Left lobe of liver (tissue), 2 donors: ENCODE measurements at regions not wholly inside any gene's neighbourhood (a gene's known extent, or its start where the extent isn't known, plus 50 kb on each side); places are given as distances from the start of the nearest gene placed in this dataset.

ENCODE experiments used
- ATAC-seq: fragments of 200-7000 bp; cut with Tn5 transposase; one replicate; pipeline ENCODE4 v1.9.1; 2020; ENCODE audit warnings: mild to moderate bottlenecking, moderate library complexity
- DNase-seq: peaks from one replicate; pipeline ENCODE4 v3.0.0-alpha.2; 2020; ENCODE audit warnings: low spot score
- donor health status: DM: no; HTN: no; CAD: no; lungs with moderate emphysema.
- donor health status: DM: no; HTN: yes; CAD: no.

DNA sequence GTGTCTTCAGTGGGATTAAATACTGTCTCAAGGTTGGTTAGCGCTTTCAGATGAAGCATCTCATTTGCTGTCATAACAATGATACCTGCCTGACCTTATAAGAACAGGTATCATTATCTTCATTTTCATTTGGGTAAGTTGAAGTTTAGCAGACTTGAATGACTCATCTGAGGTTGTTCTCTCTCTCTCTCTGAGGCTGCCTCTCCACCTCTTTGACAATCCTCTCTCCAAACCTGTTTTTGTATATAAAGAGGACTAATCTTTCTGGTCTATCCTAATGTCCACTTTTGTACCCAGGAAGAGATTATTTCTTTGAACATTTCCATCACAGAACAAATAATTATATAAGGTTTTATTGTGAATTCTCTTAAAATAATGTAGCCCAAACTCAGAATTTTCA lies 291.4 kb downstream of the KLF6 start:
- DNase-seq (no peak), ATAC-seq (no peak)

DNA sequence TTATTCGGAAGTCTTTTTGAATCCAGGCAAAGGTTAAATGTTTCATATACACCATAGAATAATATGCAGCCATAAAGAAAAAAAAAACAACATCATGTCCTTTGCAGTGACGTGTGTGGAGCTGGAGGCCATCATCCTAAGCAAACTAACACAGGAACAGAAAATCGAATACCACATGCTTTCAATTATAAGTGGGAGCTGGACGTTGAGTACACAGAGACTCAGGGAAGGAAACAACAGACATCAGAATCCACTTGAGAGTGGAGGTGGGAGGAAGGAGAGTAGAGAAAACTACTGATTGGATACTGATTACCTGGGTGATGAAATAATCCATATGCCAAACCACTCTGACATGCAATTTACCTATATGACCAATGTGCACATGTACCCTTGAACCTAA lies 293.4 kb downstream of the KLF6 start:
- no peak for ATAC-seq

GRCh38 chr10:3487228-3487627 lies 297.8 kb downstream of the KLF6 start:
- ATAC-seq, result no peak
- no peak for DNase-seq

More for the DNA sequence above, 293.4 kb downstream of the KLF6 start:
- no peak for DNase-seq

- peak; percentile 44 for ATAC-seq
- DNase-seq, result no peak
Observed at GRCh38 chr10:3486346-3487065, 298.5 kb downstream of the KLF6 start.

DNA sequence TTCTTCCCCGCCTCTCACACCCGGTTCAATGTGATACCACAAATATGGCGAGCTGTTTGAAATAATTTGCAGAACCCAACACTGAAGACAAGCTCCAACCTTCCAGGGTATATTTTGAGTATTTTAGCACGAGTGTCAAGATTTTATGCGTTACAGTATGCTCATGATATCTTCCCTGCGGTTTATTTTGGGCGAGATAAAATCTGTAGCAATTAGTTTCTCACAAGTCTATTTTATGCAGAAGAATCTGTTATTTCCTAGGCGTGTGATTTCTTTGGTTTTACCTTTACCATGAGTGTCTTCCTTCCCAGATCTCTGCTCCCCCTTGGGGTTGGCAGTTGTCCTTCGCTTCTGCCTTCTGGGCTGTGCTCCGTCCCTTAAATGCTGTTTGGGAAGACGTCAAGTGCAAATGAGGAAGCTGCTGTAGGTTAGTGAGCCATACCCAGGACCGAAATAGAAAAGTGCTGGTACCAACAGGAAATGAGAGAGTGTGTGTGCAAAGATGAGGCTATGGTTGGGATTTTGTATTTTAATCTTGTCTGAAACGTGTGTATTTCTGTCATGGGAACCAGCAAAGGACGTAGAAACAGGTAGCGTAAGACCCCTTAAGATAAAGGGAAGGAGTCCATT lies 299.8 kb downstream of the KLF6 start:
- ATAC-seq (no peak), DNase-seq (no peak)

GRCh38 chr10:3484306-3485056 lies 300.5 kb downstream of the KLF6 start:
- DNase-seq (no peak), ATAC-seq (no peak)

- DNase-seq (no peak), ATAC-seq (peak; percentile 77)
Observed at GRCh38 chr10:3482200-3482993, 302.6 kb downstream of the KLF6 start.

- ATAC-seq, result no peak
Observed at GRCh38 chr10:3481496-3481895, 303.5 kb downstream of the KLF6 start.

GRCh38 chr10:3480990-3481315 lies 304.1 kb downstream of the KLF6 start:
- DNase-seq (no peak), ATAC-seq (no peak)

More at GRCh38 chr10:3481496-3481895, 303.5 kb downstream of the KLF6 start:
- DNase-seq, result no peak

GRCh38 chr10:3480281-3480989 lies 304.6 kb downstream of the KLF6 start:
- ATAC-seq, result no peak

DNA sequence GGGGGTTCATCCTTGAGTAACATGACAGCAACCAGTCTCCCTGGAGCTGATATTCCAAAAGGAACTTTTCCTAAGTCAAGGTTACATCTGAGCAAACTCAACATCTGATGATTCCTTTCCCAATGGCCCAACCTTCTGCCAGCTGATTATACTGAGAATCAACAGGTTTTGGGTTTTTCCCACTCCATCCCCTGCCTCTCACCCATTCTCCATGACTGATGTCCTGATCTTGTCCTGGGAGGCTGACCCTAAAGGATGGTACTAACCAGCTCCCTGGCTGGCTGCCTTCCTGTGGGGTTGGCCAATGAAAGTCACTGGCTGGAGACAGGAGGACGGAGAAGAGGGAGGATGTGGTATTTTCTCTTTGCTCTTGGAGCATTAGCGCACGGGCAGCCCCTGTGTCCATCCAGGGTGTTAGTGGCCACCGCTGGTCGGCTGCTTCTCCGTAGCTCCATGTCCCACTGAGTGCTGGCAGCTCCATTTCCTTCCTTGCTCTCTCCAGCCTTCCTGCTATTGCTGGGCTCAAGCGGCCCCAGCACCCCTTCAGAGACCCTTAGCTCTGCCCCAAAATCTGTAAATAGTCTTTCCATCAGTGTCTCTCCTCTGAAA lies 306.2 kb upstream of the PITRM1 start:
- ATAC-seq, result no peak
- no peak for DNase-seq

More at GRCh38 chr10:3480281-3480989, 304.6 kb downstream of the KLF6 start:
- DNase-seq, result no peak

DNA sequence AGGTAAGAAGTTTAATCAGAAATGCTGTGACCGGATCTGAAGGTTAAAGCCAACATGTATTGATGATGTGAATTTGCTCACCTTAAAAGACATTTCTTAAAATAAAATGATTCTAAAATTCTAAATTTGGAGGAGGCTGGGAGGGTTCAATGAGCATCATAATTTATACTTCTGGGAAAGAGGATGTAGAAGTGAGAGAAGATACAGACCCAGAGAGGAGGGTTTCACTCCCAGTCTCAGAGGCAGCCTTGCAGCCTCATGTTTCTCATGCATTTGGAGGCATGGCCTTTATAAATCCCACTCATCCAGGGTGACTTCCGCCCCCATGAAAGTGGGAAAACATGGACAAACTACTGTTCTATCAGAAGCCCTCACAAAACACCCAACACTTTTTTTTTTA lies 305.6 kb upstream of the PITRM1 start:
- ATAC-seq, result no peak
- DNase-seq, result no peak

GRCh38 chr10:3477683-3478082 lies 305.1 kb upstream of the PITRM1 start:
- no peak for DNase-seq
- ATAC-seq, result no peak

DNA sequence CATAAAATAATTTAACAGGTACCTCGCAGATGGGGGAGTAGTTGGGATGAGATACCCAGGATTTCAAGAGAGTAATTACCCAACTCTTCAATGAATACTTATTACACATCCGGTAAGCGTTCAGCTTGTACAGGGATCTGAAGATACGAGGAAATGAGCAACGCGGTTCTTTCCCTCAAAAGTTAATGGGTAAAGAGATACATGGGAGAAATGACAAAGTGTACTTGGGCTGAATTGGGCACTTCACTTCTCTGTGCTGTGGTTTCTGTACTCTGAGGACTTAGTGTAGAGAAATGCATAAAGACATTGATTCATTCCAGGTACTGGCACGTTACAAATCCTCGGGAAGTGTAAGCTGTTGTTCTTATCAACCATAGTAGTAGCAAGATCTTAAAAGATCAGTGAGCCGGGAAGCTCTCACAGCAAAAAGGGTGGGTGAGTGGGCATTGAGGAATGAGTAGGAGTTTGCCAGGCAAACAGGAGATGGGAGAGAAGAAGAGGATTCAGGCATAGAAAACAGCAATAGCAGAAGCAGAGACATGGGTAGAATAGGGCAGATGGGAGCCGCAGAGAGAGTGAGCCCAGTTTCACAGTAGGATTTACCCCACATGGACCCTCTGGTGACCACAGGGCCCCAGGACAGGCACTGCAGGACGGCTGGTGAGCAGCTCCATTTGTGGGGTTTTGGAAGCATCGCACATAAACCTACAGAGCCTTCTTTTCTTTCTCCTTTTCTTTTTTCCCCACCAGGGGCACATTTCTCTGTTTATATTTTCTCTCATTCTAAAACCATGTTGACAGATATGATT lies 304.3 kb upstream of the PITRM1 start:
- ATAC-seq, result no peak
- DNase-seq, result no peak

DNA sequence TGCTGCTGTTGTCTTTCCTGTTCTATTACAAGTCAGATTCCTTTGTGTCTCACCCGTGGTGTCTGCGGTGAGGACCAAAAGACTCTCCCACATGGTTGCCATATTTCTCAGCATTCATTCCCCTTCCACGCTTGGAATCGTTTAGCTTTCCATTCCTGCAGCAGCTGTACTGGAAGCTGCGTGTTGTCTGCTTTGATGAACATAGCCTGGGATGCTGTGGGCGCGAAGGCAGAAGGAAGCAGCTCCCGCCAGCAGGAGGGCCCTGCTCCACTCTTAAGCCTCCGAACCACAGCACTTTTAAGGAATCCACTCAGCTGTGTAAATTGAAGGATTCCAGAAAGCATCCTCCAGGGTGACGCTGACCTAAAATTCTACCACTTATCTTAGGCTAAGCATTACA lies 303.6 kb upstream of the PITRM1 start:
- ATAC-seq (no peak), DNase-seq (no peak)

DNA sequence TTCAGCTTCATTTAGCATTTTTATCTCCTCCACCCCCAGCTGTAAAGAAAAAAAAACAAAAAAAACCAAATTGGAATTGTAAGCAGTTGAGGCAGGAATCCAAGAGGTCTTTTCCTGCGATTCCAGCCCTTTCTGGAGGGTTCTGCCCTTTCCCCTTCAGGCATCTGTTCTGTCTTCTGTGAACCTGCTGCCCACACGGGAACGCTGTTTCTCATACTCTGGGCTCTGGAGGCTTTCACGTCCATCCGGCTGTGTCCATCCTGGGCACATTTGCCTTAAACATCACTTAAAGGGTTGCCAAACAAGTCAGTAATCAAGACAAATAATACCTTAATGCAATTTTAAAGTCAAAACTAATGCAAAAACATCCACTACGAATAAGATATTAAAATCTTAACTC lies 302.8 kb upstream of the PITRM1 start:
- ATAC-seq, result no peak
- no peak for DNase-seq

- ATAC-seq (no peak), DNase-seq (no peak)
Observed at GRCh38 chr10:3474266-3474665, 301.7 kb upstream of the PITRM1 start.

DNA sequence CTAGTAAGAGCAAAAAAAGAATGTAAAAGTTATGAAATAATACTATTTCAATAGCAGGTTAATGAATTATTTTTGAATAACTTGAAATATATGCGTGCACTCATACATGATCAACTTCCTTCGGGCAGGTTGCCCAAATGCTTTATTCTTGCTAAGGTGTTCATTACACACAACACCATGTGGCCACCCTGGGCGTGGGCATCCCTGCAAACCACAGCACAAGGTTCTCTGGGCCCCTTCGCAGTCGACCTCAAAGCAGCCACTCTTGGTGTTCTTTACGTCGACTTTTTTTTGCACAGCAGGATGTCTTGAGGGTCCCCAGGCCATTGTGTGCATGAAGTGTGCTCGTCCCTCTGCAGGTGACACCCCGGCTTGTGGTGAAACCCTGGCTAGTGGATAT lies 300.7 kb upstream of the PITRM1 start:
- DNase-seq (no peak), ATAC-seq (no peak)

DNA sequence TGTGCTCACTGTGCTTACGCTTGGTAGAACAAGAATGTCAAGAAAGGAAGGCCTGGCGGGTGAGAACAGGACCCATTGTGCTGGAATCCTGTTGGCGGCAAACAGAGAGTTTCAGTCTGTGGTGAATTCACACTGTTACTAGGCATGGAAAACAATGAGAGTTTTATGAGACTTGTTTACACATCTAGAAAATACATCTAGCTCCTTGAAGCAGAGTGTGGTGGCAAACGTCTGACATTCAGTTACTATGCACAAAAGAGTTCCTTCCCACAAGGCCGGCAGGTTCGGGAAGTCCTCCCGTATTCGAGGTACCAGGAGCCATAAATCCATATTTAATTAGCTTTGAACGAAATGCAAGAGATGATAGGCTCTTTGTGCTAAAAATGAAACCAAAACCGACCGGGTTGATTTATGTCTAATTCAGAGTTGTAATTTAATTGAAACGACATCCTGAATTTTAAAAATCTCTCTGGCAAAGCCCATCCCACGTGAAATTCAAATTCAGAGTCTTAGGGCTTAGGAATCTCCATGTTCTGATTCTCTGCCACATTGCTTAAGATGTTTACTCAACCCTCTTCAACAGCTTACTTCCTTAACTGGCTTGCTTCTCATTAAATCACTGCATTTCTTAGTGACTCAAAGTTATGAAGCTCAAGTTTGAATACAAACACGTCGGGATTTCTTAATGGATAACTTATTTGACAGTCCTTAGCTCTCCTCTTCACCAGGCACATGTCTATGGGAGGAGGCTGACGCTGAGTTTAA lies 299.9 kb upstream of the PITRM1 start:
- no peak for DNase-seq

More for the DNA sequence above, 299.9 kb upstream of the PITRM1 start:
- ATAC-seq, result peak; percentile 26
